IPS DF 19.7 (cell line): ENCODE measurements at regions not wholly inside any gene's neighbourhood (a gene's known extent, or its start where the extent isn't known, plus 50 kb on each side); places are given as distances from the start of the nearest gene placed in this dataset.
"Not testable (repeated sequence)": the region's sequence is repeated elsewhere in the genome, so short reads cannot be mapped to it uniquely, and the experiment has no call there.

Experiments used
- DNase-seq: peaks from one replicate; pipeline ENCODE4 v3.0.0-alpha.2; 2013; ENCODE audit warnings: low read depth, low spot score

- no peak for DNase-seq
Observed at GRCh38 chr16:35749253-35750141, 2290.1 kb downstream of the TP53TG3F start.

DNA sequence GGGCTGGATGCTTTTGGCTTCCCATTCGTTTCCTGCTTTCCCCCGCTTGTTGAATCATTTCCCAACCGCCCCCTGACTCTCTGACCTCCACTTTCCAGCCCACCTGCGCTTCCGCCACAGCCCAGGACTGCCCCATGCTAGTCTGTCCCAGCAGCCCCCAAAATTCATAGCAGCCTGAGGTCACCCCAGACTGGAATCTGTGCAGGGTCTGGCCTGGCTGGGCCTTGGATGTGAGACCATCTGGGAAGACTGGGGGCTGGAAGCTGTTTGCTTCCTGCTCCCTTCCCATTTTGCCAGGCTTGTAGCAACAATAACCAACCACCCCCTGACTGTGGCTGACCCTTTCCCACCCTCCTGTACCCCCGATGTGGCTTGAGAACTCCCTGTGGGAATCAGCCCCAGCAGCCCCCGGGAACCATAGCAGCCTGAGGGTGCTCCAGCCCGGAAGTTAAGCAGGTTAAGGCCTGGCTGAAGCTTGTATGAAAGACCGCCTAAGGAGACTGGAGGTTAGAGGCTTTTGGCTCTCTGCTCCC, 2290.8 kb downstream of the TP53TG3F start:
- DNase-seq = no peak

DNA sequence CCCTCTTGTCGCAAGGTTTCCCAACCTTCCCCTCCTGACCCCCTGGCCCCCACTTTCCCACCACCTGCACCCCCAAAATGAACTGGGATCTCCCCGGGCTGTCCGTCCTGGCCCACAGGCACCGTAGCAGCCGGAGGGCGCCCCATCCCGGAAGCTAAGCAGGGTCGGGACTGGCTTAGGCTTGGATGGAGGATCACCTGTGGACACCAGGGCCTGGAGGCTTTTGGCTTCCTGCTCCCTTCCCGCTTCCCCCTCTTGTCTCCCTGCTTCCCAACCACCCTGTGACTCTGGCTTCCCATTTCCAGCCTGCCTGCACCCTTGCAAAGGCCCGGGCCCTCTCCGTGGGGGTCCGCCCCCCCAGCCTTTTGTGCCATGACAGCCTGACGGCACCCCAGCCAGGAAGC, 2291.3 kb downstream of the TP53TG3F start:
- DNase-seq = no peak

GRCh38 chr16:35751191-35751941, 2292.0 kb downstream of the TP53TG3F start:
- no peak for DNase-seq

GRCh38 chr16:35752012-35752772, 2292.8 kb downstream of the TP53TG3F start:
- no peak for DNase-seq

DNA sequence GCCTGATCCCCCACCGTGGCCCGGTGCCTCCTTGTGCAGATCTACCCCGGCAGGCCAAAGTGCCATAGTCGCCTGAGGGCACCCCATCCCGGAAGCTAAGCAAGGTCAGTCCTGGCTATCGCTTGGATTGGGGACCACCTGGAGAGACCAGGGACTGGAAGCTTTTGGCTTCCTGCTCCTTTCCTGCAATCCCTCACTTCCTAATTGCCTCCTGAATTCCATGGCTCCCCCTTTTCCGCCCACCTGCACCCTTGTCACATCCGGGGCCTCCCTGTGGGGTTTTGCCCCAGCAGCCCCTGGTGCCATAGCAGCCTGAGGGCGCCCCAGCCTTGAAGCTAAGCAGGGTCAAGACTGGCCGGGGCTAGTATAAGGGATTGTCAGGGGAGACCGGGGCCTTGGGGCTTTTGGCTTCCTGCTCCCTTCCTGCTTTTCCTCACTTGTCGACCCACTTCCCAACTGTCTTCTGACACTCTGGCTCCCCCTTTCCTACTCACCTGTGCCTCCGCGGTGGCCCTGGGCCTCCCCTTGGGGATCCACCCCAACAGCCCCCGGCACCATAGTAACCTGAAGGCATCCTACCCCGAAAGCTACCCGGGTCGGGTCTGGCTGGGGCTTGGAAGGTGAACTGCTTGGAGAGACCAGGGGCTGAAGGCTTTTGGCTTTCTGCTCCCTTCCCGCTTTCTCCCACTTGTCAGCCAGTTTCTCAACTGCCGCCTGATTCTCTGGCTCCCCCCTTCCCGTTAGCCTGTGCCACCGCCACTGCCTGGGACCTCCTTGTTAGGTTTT, 2293.6 kb downstream of the TP53TG3F start:
- DNase-seq = no peak

DNA sequence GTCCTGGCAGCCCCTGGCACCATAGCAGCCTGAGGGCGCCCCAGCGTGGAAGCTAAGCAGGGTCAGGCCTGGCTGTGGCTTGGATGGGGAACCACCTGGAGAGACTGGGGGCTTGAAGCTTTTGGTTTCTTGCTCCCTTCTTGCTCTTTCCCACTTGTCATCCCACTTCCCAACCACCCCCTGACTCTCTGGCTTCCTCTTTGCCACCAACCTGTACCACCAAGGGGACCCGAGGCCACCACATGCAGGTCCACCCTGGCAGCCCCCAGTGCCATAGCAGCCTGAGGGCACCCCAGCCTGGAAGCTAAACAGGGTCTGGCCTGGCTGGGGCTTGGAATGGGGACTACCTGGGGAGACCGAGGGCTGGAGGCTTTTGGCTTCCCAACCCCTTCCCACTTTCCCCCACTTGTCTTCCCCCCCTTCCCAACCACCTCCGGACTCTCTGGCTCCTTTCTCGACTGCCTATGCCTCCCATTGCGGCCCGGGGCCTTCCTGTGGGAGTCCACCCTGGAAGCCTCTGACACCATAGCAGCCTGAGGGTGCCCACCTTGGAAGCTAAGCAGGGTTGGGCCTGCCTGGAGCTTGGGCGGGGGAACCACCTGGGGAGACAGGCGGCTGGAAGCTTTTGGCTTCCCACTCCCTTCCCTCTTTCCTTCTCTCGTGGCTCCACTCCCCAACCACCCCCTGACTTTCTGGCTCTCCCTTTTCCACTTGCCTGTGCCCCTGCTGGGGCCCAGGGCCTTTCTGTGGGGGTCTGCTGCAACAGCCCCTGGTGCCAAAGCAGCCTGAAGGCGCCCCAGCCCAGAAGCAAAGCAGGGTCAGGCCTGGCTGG, 2294.4 kb downstream of the TP53TG3F start:
- DNase-seq = no peak

GRCh38 chr16:35754391-35755369, 2295.3 kb downstream of the TP53TG3F start:
- DNase-seq = no peak

GRCh38 chr16:35788381-35788780, 2329.0 kb downstream of the TP53TG3F start:
- no peak for DNase-seq

DNA sequence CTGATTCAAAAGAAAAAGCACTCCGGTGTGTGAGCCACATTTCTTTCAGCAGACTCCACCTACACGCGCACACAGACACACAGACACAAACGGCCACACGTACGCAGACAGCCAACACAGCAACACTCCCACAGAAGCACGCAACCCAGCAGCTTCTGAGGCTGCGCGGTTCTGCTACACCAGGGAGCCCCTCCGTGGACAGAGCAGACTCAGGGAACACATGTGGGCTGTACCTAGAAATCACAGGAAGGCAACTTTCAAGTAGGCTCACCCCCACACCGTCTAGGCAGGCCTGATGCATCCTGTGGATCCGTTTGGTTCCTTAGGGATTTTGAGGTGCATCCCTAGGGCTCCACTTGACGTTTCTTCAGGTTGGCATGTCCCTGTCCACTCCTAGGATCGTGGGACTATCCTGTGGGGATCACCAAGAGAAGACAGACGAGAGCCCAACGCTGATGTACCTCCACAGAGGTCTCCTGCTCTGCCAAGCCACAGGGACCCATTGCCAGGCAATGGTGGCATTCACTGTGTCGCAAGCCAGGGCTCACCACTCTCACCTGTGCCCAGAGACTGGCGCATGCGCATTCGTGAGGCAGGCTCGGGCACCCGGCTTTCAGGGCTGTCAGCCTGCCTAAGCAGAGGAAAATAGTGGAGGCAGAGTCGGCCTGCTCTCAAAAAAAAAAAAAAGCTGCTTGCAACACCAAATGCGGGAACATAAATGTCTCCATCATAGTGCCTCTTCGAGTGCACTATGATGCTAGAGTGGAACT, 2333.3 kb downstream of the TP53TG3F start:
- no peak for DNase-seq

DNA sequence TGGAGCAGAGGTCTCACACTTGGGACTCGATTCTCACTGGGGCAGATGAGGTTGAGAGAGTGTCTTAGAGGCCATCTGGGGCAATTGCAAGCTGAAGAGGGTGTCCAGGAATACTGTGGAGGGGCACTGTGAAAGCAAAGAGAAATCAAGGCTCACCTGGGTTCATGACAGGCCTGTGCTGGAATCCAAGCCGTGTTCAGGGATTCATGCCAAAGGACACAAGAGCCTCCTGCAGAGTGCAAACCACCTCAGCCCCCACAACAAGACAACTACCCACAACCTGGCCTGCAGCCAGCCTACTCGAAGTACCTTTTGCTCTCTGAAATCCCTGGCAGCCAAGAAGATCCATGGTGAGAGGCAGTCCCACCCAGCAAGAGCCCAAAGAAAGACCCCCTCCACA, 2334.2 kb downstream of the TP53TG3F start:
- DNase-seq = no peak

GRCh38 chr16:35794896-35795295, 2335.5 kb downstream of the TP53TG3F start:
- DNase-seq = no peak

DNA sequence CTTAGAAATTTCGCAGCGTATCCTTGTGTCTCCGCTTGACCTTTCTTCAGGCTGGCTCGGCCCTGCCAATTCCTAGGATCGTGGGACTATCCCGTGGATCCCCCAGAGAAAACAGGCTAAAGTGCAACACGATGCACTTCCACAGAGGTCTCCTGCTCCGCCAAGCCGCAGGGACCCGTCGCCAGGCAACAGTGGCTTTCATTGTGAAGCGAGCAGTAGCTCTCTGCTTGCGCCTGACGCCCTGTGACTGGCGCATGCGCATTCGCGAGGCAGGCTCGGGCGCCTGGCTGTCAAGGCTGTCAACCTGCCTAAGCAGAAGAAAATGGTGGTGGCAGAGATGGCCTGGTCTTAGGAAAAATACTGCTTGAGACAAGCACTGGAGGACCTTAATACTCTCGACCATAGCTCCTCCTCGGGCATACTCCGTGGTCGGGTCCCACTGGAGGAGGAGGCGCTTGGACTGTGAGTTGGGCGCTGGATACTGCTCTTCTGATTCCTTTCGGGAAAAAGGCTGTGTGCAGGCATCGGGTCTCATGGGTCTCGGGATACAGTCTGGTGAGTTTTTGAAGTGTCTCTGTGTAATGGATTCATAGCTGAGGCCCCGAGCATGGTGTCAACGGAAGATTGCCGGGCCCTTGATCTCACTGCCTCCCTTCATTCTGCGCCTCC, 2336.1 kb downstream of the TP53TG3F start:
- DNase-seq = no peak

DNA sequence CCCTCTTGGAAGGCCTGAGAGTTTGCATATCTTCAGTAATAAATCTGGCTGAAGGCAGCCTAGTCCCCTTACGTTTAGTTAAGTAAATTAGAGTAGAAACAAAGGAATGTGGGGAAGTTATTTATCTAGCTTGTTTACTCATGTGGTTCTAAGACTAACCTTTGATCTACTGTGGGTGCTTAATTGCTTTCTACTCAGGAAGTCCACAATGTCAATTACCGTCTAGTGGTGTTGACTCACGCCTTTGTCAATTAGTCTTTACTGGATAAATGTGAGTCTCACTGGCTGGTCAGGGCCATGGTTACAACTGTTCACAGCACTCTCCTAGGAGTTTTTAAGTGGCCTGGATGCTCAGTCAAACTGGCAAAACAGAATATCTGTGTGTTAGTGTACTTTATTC, 2338.4 kb downstream of the TP53TG3F start:
- DNase-seq = no peak

DNA sequence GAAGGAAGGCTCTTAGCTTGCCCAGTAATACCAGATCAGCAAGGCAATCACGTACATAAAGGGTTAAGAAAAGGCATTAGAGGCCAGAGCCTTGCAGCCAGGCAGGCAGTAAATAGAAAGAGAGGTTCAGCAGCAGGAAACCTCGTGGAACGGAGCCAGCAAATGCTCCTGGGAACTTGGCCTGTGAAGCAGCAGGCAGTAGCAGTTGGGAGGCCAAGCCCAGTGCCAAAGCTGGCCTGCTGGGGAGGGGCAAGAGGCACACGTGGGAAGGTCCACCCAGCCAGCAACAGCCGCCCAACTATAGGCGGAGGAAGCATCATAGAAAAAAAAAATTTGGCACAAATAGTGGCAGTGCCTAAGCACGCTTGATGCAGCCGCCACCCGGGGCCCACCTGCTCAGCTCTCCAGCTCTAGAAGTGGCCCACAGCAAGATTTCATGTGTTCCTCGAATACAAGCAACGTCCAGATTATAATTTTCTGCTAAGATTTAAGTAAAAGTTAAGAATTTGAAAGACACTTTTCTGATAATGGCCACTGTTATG, 2339.5 kb downstream of the TP53TG3F start:
- DNase-seq = no peak

GRCh38 chr16:35804465-35804864, 2345.1 kb downstream of the TP53TG3F start:
- not testable (repeated sequence) for DNase-seq

- no peak for DNase-seq
Observed at GRCh38 chr16:35823342-35823741, 2363.9 kb downstream of the TP53TG3F start.
